PFSK-1 (cell line): ENCODE measurements at regions not wholly inside any gene's neighbourhood (a gene's known extent, or its start where the extent isn't known, plus 50 kb on each side); places are given as distances from the start of the nearest gene placed in this dataset.

Source experiments
- POLR2AphosphoS5 ChIP-seq: IDR thresholded peaks from 2 replicates; pipeline ENCODE4 v1.6.1; 2012; ENCODE audit warnings: low read depth, mild to moderate bottlenecking, control low read depth, low read length, moderate library complexity
- SIN3A ChIP-seq: IDR thresholded peaks from 2 replicates; pipeline ENCODE4 v1.6.1; 2012; ENCODE audit warnings: mild to moderate bottlenecking, low read length, moderate library complexity, borderline replicate concordance; ENCODE audit not compliant: insufficient read depth
- TAF1 ChIP-seq: IDR thresholded peaks from 2 replicates; pipeline ENCODE4 v1.6.1; 2012; ENCODE audit warnings: low read length, control low read depth, borderline replicate concordance; ENCODE audit not compliant: insufficient read depth
- TF ChIP-seq, protein P1 (sequence below), 2 experiments: IDR thresholded peaks; 2 replicates each; pipeline versions ENCODE4 v1.6.1 to v1.8.0; 2011 to 2012; ENCODE audit warnings: low read depth in 2 of 2, low read length in 2 of 2, control low read depth in 1 of 2, inconsistent platforms in 1 of 2, mild to moderate bottlenecking in 1 of 2, moderate library complexity in 1 of 2; ENCODE audit not compliant: insufficient read depth in 1 of 2

DNA sequence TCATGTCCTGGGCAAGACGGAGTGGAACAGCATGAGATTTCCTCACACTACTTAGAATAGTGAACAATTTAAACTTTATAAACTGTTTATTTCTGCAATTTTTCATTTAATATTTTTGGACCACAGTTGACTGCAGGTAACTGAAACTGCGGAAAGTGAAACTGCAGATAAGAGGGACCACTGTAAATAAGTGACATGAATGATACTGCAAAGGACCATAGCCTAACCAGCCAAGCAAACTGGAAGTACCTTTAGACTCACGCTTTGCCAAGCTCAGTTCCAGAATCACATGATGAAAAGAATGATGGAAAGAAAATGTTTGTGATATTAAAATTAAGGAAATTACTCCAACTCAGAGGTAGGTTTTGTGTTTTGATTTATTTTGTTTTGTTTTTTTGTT, 94.6 kb upstream of the ITGA4 start:
- no peak for TF ChIP-seq SIN3A
- no peak for TF ChIP-seq TAF1
- TF ChIP-seq POLR2AphosphoS5: no peak
- TF ChIP-seq, protein P1, sequence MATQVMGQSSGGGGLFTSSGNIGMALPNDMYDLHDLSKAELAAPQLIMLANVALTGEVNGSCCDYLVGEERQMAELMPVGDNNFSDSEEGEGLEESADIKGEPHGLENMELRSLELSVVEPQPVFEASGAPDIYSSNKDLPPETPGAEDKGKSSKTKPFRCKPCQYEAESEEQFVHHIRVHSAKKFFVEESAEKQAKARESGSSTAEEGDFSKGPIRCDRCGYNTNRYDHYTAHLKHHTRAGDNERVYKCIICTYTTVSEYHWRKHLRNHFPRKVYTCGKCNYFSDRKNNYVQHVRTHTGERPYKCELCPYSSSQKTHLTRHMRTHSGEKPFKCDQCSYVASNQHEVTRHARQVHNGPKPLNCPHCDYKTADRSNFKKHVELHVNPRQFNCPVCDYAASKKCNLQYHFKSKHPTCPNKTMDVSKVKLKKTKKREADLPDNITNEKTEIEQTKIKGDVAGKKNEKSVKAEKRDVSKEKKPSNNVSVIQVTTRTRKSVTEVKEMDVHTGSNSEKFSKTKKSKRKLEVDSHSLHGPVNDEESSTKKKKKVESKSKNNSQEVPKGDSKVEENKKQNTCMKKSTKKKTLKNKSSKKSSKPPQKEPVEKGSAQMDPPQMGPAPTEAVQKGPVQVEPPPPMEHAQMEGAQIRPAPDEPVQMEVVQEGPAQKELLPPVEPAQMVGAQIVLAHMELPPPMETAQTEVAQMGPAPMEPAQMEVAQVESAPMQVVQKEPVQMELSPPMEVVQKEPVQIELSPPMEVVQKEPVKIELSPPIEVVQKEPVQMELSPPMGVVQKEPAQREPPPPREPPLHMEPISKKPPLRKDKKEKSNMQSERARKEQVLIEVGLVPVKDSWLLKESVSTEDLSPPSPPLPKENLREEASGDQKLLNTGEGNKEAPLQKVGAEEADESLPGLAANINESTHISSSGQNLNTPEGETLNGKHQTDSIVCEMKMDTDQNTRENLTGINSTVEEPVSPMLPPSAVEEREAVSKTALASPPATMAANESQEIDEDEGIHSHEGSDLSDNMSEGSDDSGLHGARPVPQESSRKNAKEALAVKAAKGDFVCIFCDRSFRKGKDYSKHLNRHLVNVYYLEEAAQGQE (IDR thresholded peaks at IDR 0.05; ENCODE audit: insufficient read depth in 1 of 2, low read depth in 2 of 2, low read length in 2 of 2): no peak
